Hindlimb muscle (tissue), 1 donor: ENCODE measurements at regions not wholly inside any gene's neighbourhood (a gene's known extent, or its start where the extent isn't known, plus 50 kb on each side); places are given as distances from the start of the nearest gene placed in this dataset.
"Not testable (repeated sequence)": the region's sequence is repeated elsewhere in the genome, so short reads cannot be mapped to it uniquely, and the experiment has no call there.

ENCODE experiments used
- DNase-seq: peaks from one replicate; pipeline ENCODE4 v3.0.0-alpha.2; 2013

- no peak for DNase-seq
Observed at GRCh38 chr13:110811008-110811720, 97.7 kb downstream of the ING1 start.

- DNase-seq = no peak
Observed at GRCh38 chr13:110811771-110812120, 98.2 kb downstream of the ING1 start.

- peak; percentile 52 for DNase-seq
Observed at GRCh38 chr13:110812121-110812868, 98.8 kb downstream of the ING1 start.

GRCh38 chr13:110812869-110813645 lies 99.6 kb downstream of the ING1 start:
- no peak for DNase-seq

- no peak for DNase-seq
Observed at GRCh38 chr13:110813646-110814624, 100.4 kb downstream of the ING1 start.

- no peak for DNase-seq
Observed at GRCh38 chr13:110815471-110816204, 99.2 kb downstream of the ANKRD10 start.

- DNase-seq = no peak
Observed at GRCh38 chr13:110816500-110816899, 98.4 kb downstream of the ANKRD10 start.

- DNase-seq = no peak
Observed at GRCh38 chr13:110817143-110817542, 97.7 kb downstream of the ANKRD10 start.

GRCh38 chr13:110818747-110819146 lies 96.1 kb downstream of the ANKRD10 start:
- DNase-seq = no peak

- peak; percentile 74 for DNase-seq
Observed at GRCh38 chr13:110819203-110820014, 95.5 kb downstream of the ANKRD10 start.

- no peak for DNase-seq
Observed at GRCh38 chr13:110820322-110820721, 94.5 kb downstream of the ANKRD10 start.

GRCh38 chr13:110821837-110822668 lies 92.8 kb downstream of the ANKRD10 start:
- DNase-seq = not testable (repeated sequence)

GRCh38 chr13:110822669-110822945 lies 92.3 kb downstream of the ANKRD10 start:
- no peak for DNase-seq

- no peak for DNase-seq
Observed at GRCh38 chr13:110824702-110825300, 90.1 kb downstream of the ANKRD10 start.

GRCh38 chr13:110825516-110825915 lies 89.4 kb downstream of the ANKRD10 start:
- no peak for DNase-seq

- no peak for DNase-seq
Observed at GRCh38 chr13:110826101-110826500, 88.8 kb downstream of the ANKRD10 start.

- no peak for DNase-seq
Observed at GRCh38 chr13:110826861-110827672, 87.8 kb downstream of the ANKRD10 start.
